NB4 (cell line): ENCODE measurements at regions not wholly inside any gene's neighbourhood (a gene's known extent, or its start where the extent isn't known, plus 50 kb on each side); places are given as distances from the start of the nearest gene placed in this dataset.

Source experiments
- POLR2A ChIP-seq: IDR thresholded peaks from 2 replicates; pipeline ENCODE4 v1.6.1; 2011; ENCODE audit warnings: mild to moderate bottlenecking; ENCODE audit not compliant: insufficient read length; ENCODE audit errors: extremely low read depth
- TF ChIP-seq, protein P1 (sequence below): IDR thresholded peaks from one replicate; pipeline ENCODE4 v1.5.1; 2012; ENCODE audit warnings: low read depth, low read length

GRCh38 chr10:129244298-129244697 is 222.7 kb upstream of the MGMT start:
- TF ChIP-seq POLR2A = no peak
- TF ChIP-seq, protein P1, sequence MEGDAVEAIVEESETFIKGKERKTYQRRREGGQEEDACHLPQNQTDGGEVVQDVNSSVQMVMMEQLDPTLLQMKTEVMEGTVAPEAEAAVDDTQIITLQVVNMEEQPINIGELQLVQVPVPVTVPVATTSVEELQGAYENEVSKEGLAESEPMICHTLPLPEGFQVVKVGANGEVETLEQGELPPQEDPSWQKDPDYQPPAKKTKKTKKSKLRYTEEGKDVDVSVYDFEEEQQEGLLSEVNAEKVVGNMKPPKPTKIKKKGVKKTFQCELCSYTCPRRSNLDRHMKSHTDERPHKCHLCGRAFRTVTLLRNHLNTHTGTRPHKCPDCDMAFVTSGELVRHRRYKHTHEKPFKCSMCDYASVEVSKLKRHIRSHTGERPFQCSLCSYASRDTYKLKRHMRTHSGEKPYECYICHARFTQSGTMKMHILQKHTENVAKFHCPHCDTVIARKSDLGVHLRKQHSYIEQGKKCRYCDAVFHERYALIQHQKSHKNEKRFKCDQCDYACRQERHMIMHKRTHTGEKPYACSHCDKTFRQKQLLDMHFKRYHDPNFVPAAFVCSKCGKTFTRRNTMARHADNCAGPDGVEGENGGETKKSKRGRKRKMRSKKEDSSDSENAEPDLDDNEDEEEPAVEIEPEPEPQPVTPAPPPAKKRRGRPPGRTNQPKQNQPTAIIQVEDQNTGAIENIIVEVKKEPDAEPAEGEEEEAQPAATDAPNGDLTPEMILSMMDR = no peak
